ENCODE measurements at regions not wholly inside any gene's neighbourhood (a gene's known extent, or its start where the extent isn't known, plus 50 kb on each side); places are given as distances from the start of the nearest gene placed in this dataset.
A peak's percentile ranks its signal among the peaks of the same experiment; 100 is the strongest.

DNA sequence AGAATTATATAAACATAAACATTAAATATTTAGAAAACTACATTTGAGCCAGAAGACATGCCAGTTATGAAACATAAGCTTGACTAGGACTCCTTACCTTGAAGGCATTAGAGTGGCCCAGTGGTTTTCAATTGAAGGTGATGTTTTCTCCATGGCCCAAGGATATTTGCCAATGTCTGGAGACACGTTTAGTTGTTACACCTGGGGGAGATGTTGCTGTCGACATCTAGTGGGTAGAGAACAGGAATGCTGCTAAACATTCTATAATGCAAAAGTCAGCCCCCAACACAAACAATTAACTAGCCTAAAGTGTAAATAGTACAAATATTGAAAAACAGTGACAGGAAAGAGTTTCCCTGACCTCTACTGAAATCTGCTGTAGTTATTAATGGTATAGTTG is 200.9 kb upstream of the HS3ST5 start:
- TF ChIP-seq TCF7L2 (IDR thresholded peaks at IDR 0.05; ENCODE audit: low read depth, low read length) (no peak), CHD4 (IDR thresholded peaks at IDR 0.05; ENCODE audit: borderline replicate concordance, low read length) (no peak), ZNF335 (CRISPR knock-in tag; IDR thresholded peaks at IDR 0.05) (no peak), ZNF24 (IDR thresholded peaks at IDR 0.05) (no peak)
- TF ChIP-seq, protein P1, sequence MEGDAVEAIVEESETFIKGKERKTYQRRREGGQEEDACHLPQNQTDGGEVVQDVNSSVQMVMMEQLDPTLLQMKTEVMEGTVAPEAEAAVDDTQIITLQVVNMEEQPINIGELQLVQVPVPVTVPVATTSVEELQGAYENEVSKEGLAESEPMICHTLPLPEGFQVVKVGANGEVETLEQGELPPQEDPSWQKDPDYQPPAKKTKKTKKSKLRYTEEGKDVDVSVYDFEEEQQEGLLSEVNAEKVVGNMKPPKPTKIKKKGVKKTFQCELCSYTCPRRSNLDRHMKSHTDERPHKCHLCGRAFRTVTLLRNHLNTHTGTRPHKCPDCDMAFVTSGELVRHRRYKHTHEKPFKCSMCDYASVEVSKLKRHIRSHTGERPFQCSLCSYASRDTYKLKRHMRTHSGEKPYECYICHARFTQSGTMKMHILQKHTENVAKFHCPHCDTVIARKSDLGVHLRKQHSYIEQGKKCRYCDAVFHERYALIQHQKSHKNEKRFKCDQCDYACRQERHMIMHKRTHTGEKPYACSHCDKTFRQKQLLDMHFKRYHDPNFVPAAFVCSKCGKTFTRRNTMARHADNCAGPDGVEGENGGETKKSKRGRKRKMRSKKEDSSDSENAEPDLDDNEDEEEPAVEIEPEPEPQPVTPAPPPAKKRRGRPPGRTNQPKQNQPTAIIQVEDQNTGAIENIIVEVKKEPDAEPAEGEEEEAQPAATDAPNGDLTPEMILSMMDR (CRISPR knock-in tag; IDR thresholded peaks at IDR 0.05): peak; percentile 26

Measured in HepG2 (cell line).